IMR-90 (cell line): ENCODE measurements at regions not wholly inside any gene's neighbourhood (a gene's known extent, or its start where the extent isn't known, plus 50 kb on each side); places are given as distances from the start of the nearest gene placed in this dataset.

Source experiments
- ATAC-seq: fragments of 200-7000 bp; cut with Tn5 transposase; 2 replicates; pipeline ENCODE4 v1.9.1; 2020; ENCODE audit warnings: low read depth, mild to moderate bottlenecking, moderate library complexity
- BruUV-seq: library from RNA; stranded (reverse); fragments of 400-500 nt; replicated peaks from 2 replicates; lab custom pipeline; 2021; lab: Mats Ljungman, UMichigan
- CTCF ChIA-PET: fragments of 300-600 bp; formaldehyde crosslinking; extraction: SDS; loops from one replicate; lab custom pipeline; 2021; ENCODE audit warnings: antibody characterized with exemption; lab: Yijun Ruan, JAX
- POLR2A ChIA-PET: fragments of 300-600 bp; sonication (Branson Sonifier 250); formaldehyde crosslinking; loops from one replicate; lab custom pipeline; 2022; ENCODE audit warnings: antibody characterized with exemption; ENCODE audit not compliant: unreplicated experiment; lab: Charles Lee
- DNase-seq: peaks from one replicate; pipeline ENCODE4 v3.0.0; 2013
- H2AFZ ChIP-seq: replicated peaks from 2 replicates; pipeline ENCODE3; 2013; ENCODE audit warnings: low read length, mild to moderate bottlenecking; ENCODE audit not compliant: poor library complexity
- H2AK5ac ChIP-seq: 2 replicates; pipeline ENCODE4 v1.6.1; 2013; ENCODE audit warnings: low read depth, low read length, inconsistent platforms
- H2AK9ac ChIP-seq: replicated peaks from 2 replicates; pipeline ENCODE3; 2013; ENCODE audit warnings: mild to moderate bottlenecking, low read depth, low read length, moderate library complexity; ENCODE audit not compliant: poor library complexity
- H2BK120ac ChIP-seq: 2 replicates; pipeline ENCODE4 v1.6.1; 2013; ENCODE audit warnings: low read depth, low read length, inconsistent platforms
- H2BK15ac ChIP-seq: 3 replicates; pipeline ENCODE4 v1.6.1; 2013; ENCODE audit warnings: low read depth, low read length, inconsistent platforms
- H2BK20ac ChIP-seq: 2 replicates; pipeline ENCODE4 v1.6.1; 2013; ENCODE audit warnings: low read depth, mild to moderate bottlenecking, inconsistent platforms, low read length, moderate library complexity
- H2BK5ac ChIP-seq: 2 replicates; pipeline ENCODE4 v1.6.1; 2013; ENCODE audit warnings: mild to moderate bottlenecking, low read depth, low read length, inconsistent platforms; ENCODE audit not compliant: poor library complexity, severe bottlenecking
- H3K14ac ChIP-seq: replicated peaks from 2 replicates; pipeline ENCODE4 v1.6.1; 2013; ENCODE audit warnings: low read depth, low read length, inconsistent platforms
- H3K18ac ChIP-seq: 2 replicates; pipeline ENCODE4 v1.6.1; 2013; ENCODE audit warnings: low read depth, low read length, control low read depth
- H3K23ac ChIP-seq: 2 replicates; pipeline ENCODE4 v1.6.1; 2013; ENCODE audit warnings: low read depth, low read length, inconsistent platforms
- H3K27ac ChIP-seq: 2 replicates; pipeline ENCODE4 v1.5.1; 2013; ENCODE audit warnings: mild to moderate bottlenecking, control low read depth, low read length; ENCODE audit not compliant: insufficient read depth
- H3K27me3 ChIP-seq: 2 replicates; pipeline ENCODE4 v1.6.1; 2013; ENCODE audit warnings: low read length; ENCODE audit not compliant: control insufficient read depth, insufficient read depth
- H3K36me3 ChIP-seq: 2 replicates; pipeline ENCODE4 v1.6.1; 2013; ENCODE audit warnings: low read length, mixed read lengths; ENCODE audit not compliant: control insufficient read depth, insufficient read depth
- H3K4ac ChIP-seq: 2 replicates; pipeline ENCODE4 v1.6.1; 2013; ENCODE audit warnings: low read depth, low read length, inconsistent platforms
- H3K4me1 ChIP-seq: 2 replicates; pipeline ENCODE4 v1.6.1; 2013; ENCODE audit warnings: low read length, mixed read lengths; ENCODE audit not compliant: control insufficient read depth, insufficient read depth
- H3K4me2 ChIP-seq: 2 replicates; pipeline ENCODE4 v1.6.1; 2013; ENCODE audit warnings: low read depth, mild to moderate bottlenecking, control low read depth, low read length, moderate library complexity
- H3K4me3 ChIP-seq: 2 replicates; pipeline ENCODE4 v1.5.1; 2013; ENCODE audit warnings: low read depth, mild to moderate bottlenecking, control low read depth, low read length, moderate library complexity; ENCODE audit not compliant: insufficient read depth
- H3K56ac ChIP-seq: 2 replicates; pipeline ENCODE4 v1.6.1; 2013; ENCODE audit warnings: low read length, inconsistent platforms; ENCODE audit not compliant: insufficient read depth; ENCODE audit errors: extremely low read depth
- H3K79me1 ChIP-seq, 2 experiments: 2 replicates each; pipeline ENCODE4 v1.6.1; 2013; ENCODE audit warnings: low read length in 2 of 2, inconsistent platforms in 1 of 2, low read depth in 1 of 2
- H3K9ac ChIP-seq: 2 replicates; pipeline ENCODE4 v1.6.1; 2013; ENCODE audit warnings: low read depth, low read length, control low read depth
- H3K9me1 ChIP-seq: 2 replicates; pipeline ENCODE4 v1.6.1; 2013; ENCODE audit warnings: low read length, inconsistent platforms; ENCODE audit not compliant: insufficient read depth
- H3K9me3 ChIP-seq: 2 replicates; pipeline ENCODE4 v1.6.1; 2013; ENCODE audit warnings: low read length; ENCODE audit not compliant: control insufficient read depth, insufficient read depth
- H4K20me1 ChIP-seq: 2 replicates; pipeline ENCODE4 v1.6.1; 2013; ENCODE audit warnings: low read length, inconsistent platforms; ENCODE audit not compliant: insufficient read depth
- H4K5ac ChIP-seq: 2 replicates; pipeline ENCODE4 v1.6.1; 2013; ENCODE audit warnings: mild to moderate bottlenecking, low read depth, low read length, control low read depth
- H4K8ac ChIP-seq, 2 experiments: 2 replicates each; pipeline ENCODE4 v1.6.1; 2013; ENCODE audit warnings: low read depth in 2 of 2, low read length in 2 of 2, control low read depth in 1 of 2, inconsistent platforms in 1 of 2
- H4K91ac ChIP-seq: 2 replicates; pipeline ENCODE4 v1.6.1; 2013; ENCODE audit warnings: low read depth, low read length, inconsistent platforms; ENCODE audit not compliant: insufficient read depth
- CTCF ChIP-seq: conservative IDR thresholded peaks from 2 replicates; pipeline ENCODE4 v1.5.1; 2012; ENCODE audit warnings: mild to moderate bottlenecking, low read depth, low read length, improper control_type of control experiment
- NFE2L2 ChIP-seq: fragments of 150-350 bp; IDR thresholded peaks from 2 replicates; pipeline ENCODE4 v1.6.1; 2016; ENCODE audit warnings: low read depth, mild to moderate bottlenecking, low read length
- POLR2A ChIP-seq: IDR thresholded peaks from 2 replicates; pipeline ENCODE4 v1.6.1; 2012; ENCODE audit warnings: mild to moderate bottlenecking, low read depth, low read length
- RAD21 ChIP-seq: IDR thresholded peaks from 2 replicates; pipeline ENCODE4 v1.6.1; 2012; ENCODE audit warnings: low read length, improper control_type of control experiment
- USF2 ChIP-seq: fragments of 150-350 bp; IDR thresholded peaks from 2 replicates; pipeline ENCODE4 v1.6.1; 2017; ENCODE audit warnings: mild to moderate bottlenecking, antibody characterized with exemption, low read length, low read depth
- WGBS, 2 experiments: methylation state at CpG; one replicate each; pipeline versions ENCODE4 v1.1.5 to v1.1.7; 2013; ENCODE audit warnings: missing lambda C conversion rate in 2 of 2; ENCODE audit not compliant: insufficient read length in 1 of 2; ENCODE audit errors: extremely low coverage in 2 of 2; 5-methylcytosine and 5-hydroxymethylcytosine counted together
- dilution Hi-C: fragments of 300-500 bp; cut with HindIII; formaldehyde crosslinking; loops from one replicate; pipeline ENCODE4 v1.14.3; 2018; ENCODE audit warnings: low sequenced_read_pairs; ENCODE audit not compliant: unreplicated experiment
- in situ Hi-C: fragments of 300-500 bp; cut with MboI; formaldehyde crosslinking; loops from 3 replicates; pipeline ENCODE4 v1.14.3; 2019; ENCODE audit warnings: low sequenced_read_pairs, inconsistent platforms, mixed read lengths
- intact Hi-C: fragments of 100-400 bp; cut with micrococcal nuclease; formaldehyde crosslinking; loops from 2 replicates; pipeline ENCODE4 v1.10.0; 2022
- TF ChIP-seq, protein P1 (sequence below): fragments of 150-350 bp; IDR thresholded peaks from 2 replicates; pipeline ENCODE4 v1.6.1; 2016; ENCODE audit warnings: low read depth, mild to moderate bottlenecking, low read length, moderate library complexity, borderline replicate concordance

DNA sequence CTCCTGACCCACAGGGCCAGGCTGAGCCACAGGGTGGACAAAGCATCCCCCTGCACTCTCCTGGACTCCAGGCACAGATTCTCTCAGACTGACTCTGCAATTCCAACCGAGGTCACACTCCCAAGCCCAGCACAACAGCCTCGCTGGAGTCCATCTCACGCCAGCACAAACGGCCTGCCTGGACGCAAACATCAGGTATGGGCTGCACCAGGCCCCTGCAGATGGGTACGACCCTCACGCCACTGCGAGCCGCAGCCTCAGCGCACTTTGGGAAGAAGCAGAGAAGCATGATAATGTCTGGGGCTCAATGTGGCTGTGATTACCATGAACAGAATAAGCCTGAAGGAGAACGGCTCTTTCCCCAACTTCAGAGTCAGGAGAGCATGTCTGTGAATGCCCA is 66.4 kb upstream of the CFAP46 start:
- ATAC-seq (no peak), DNase-seq (no peak)
- CTCF ChIA-PET = no interaction called here
- H3K9me3 ChIP-seq = peaks cover 7% of the 10 kb centered on the region
- POLR2A ChIA-PET = no interaction called here
- H4K5ac ChIP-seq = no peak overlapping the region
- intact Hi-C loops = no loop called here
- H2BK20ac ChIP-seq = no peak overlapping the region
- WGBS, 2 experiments = 100% methylated on average over 5 of the region's 11 CpGs; no CpG with 5 or more reads in 1 of the 2 experiments
- H2BK15ac ChIP-seq = no peak overlapping the region
- no peak overlapping the region for H3K4me2 ChIP-seq
- TF ChIP-seq NFE2L2 = no peak
- TF ChIP-seq, protein P1, sequence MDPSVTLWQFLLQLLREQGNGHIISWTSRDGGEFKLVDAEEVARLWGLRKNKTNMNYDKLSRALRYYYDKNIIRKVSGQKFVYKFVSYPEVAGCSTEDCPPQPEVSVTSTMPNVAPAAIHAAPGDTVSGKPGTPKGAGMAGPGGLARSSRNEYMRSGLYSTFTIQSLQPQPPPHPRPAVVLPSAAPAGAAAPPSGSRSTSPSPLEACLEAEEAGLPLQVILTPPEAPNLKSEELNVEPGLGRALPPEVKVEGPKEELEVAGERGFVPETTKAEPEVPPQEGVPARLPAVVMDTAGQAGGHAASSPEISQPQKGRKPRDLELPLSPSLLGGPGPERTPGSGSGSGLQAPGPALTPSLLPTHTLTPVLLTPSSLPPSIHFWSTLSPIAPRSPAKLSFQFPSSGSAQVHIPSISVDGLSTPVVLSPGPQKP = no peak
- TF ChIP-seq CTCF = no peak
- no peak for TF ChIP-seq RAD21
- TF ChIP-seq POLR2A = no peak
- no peak for TF ChIP-seq USF2
- no peaks in the 10 kb centered on the region; the same call in 1 of the 2 replicates for H3K27me3 ChIP-seq
- H3K9me1 ChIP-seq = no peaks in the 10 kb centered on the region
- no TSS peak for BruUV-seq
- H2AK9ac ChIP-seq = no peak overlapping the region
- H2BK120ac ChIP-seq = no peak overlapping the region
- no peaks in the 10 kb centered on the region for H3K4me1 ChIP-seq
- no peak overlapping the region for H3K4me3 ChIP-seq
- in situ Hi-C loops = no loop called here
- no peak overlapping the region for H3K14ac ChIP-seq
- H2BK5ac ChIP-seq = no peak overlapping the region
- dilution Hi-C loops = no loop called here
- no peak overlapping the region for H3K23ac ChIP-seq
- H3K56ac ChIP-seq = no peak overlapping the region
- no peaks in the 10 kb centered on the region for H3K79me1 ChIP-seq
- H3K4ac ChIP-seq = no peak overlapping the region
- no peaks in the 10 kb centered on the region for H3K36me3 ChIP-seq
- H2AFZ ChIP-seq = no peak overlapping the region
- H3K18ac ChIP-seq = no peak overlapping the region
- no peak overlapping the region for H4K8ac ChIP-seq
- H4K91ac ChIP-seq = no peak overlapping the region
- H3K27ac ChIP-seq = no peak overlapping the region
- no peaks in the 10 kb centered on the region for H4K20me1 ChIP-seq
- H3K9ac ChIP-seq = no peak overlapping the region
- H2AK5ac ChIP-seq = no peak overlapping the region
